B cell (primary cell): ENCODE measurements at regions not wholly inside any gene's neighbourhood (a gene's known extent, or its start where the extent isn't known, plus 50 kb on each side); places are given as distances from the start of the nearest gene placed in this dataset.

Experiments
- ATAC-seq: fragments of 200-7000 bp; cut with Tn5 transposase; one replicate; pipeline ENCODE4 v1.10.0; 2021; ENCODE audit warnings: low read depth, mild to moderate bottlenecking, moderate number of reproducible peaks, moderate library complexity
- CTCF ChIA-PET: fragments of 350-600 bp; sonication (Branson Sonifier 250); formaldehyde crosslinking; loops from one replicate; lab custom pipeline; 2021; ENCODE audit warnings: antibody characterized with exemption, inconsistent platforms; lab: Charles Lee
- POLR2A ChIA-PET: fragments of 350-600 bp; sonication (Branson Sonifier 250); formaldehyde crosslinking; loops from one replicate; lab custom pipeline; 2021; ENCODE audit warnings: antibody characterized with exemption; lab: Charles Lee
- DNase-seq: peaks from one replicate; pipeline ENCODE4 v3.0.0; 2013
- H2AFZ ChIP-seq: 2 replicates; pipeline ENCODE4 v1.6.1; 2012; ENCODE audit warnings: mild to moderate bottlenecking, low read depth, low read length; ENCODE audit not compliant: insufficient read depth, poor library complexity, severe bottlenecking
- H3K27ac ChIP-seq, 2 donors: 1 replicate in 1 of 2; 2 replicates in 1 of 2; pipeline ENCODE4 v1.5.1; 2012 to 2013; ENCODE audit warnings: low read length in 2 of 2, mild to moderate bottlenecking in 2 of 2, moderate library complexity in 1 of 2
- H3K27me3 ChIP-seq, 4 experiments: fragments of 200-600 bp in 1 of 4; sonication (generic) in 1 of 4; replicated peaks in 1 of 4; 1 replicate in 2 of 4; 2 replicates in 2 of 4; pipeline versions ENCODE4 v1.6.1 to v1.7.0; 2013 to 2016; ENCODE audit warnings: low read length in 3 of 4, mild to moderate bottlenecking in 2 of 4, mixed read lengths in 1 of 4, moderate library complexity in 1 of 4; ENCODE audit not compliant: insufficient read depth in 4 of 4, control insufficient read depth in 3 of 4; ENCODE audit errors: control extremely low read depth in 1 of 4
- H3K36me3 ChIP-seq, 2 experiments: replicated peaks in 1 of 2; 1 replicate in 1 of 2; 2 replicates in 1 of 2; pipeline versions ENCODE4 v1.6.1 to v1.7.1; 2013; ENCODE audit warnings: low read length in 1 of 2; ENCODE audit not compliant: insufficient read depth in 2 of 2, control insufficient read depth in 1 of 2; ENCODE audit errors: control extremely low read depth in 1 of 2, extremely low read depth in 1 of 2
- H3K4me1 ChIP-seq, 2 donors: fragments of 200-600 bp in 1 of 2; sonication (generic) in 1 of 2; 1 replicate in 1 of 2; 2 replicates in 1 of 2; pipeline versions ENCODE4 v1.5.1 to v1.6.1; 2013 to 2017; ENCODE audit warnings: low read length in 2 of 2; ENCODE audit not compliant: control insufficient read depth in 2 of 2, insufficient read depth in 2 of 2
- H3K4me2 ChIP-seq: replicated peaks from 2 replicates; pipeline ENCODE3; 2012; ENCODE audit warnings: mild to moderate bottlenecking, low read depth, low read length; ENCODE audit not compliant: poor library complexity, severe bottlenecking
- H3K4me3 ChIP-seq, 5 experiments: fragments of 200-600 bp in 1 of 5; sonication (generic) in 1 of 5; 1 replicate in 3 of 5; 2 replicates in 2 of 5; pipeline versions ENCODE4 v1.5.1 to v1.7.0; 2011 to 2016; ENCODE audit warnings: low read length in 4 of 5, mild to moderate bottlenecking in 4 of 5, low read depth in 2 of 5, control low read depth in 1 of 5, moderate library complexity in 1 of 5; ENCODE audit not compliant: insufficient read depth in 1 of 5; ENCODE audit errors: control extremely low read depth in 1 of 5, extremely low read depth in 1 of 5
- H3K79me2 ChIP-seq: fragments of 200-600 bp; sonication (generic); one replicate; pipeline ENCODE4 v1.6.0; 2016; ENCODE audit warnings: low read length; ENCODE audit not compliant: control insufficient read depth, insufficient read depth
- H3K9ac ChIP-seq: fragments of 200-600 bp; sonication (generic); 2 replicates; pipeline ENCODE4 v1.6.1; 2017; ENCODE audit warnings: mild to moderate bottlenecking, low read length, moderate library complexity
- H3K9me3 ChIP-seq, 3 donors: one replicate each; pipeline versions ENCODE4 v1.6.1 to v1.7.1; 2013; ENCODE audit warnings: low read length in 2 of 3; ENCODE audit not compliant: control insufficient read depth in 2 of 3, insufficient read depth in 1 of 3; ENCODE audit errors: control extremely low read depth in 1 of 3
- H4K20me1 ChIP-seq: 2 replicates; pipeline ENCODE4 v1.6.0; 2012; ENCODE audit warnings: mild to moderate bottlenecking, low read length; ENCODE audit not compliant: insufficient read depth, control insufficient read depth, poor library complexity, severe bottlenecking
- H3K27ac Mint-ChIP-seq: one replicate; pipeline ENCODE4 v1.8.0; 2021; ENCODE audit warnings: mixed read lengths
- H3K27me3 Mint-ChIP-seq: one replicate; pipeline ENCODE4 v1.8.0; 2021; ENCODE audit warnings: mixed read lengths
- H3K4me1 Mint-ChIP-seq: one replicate; pipeline ENCODE4 v1.8.0; 2021; ENCODE audit warnings: mixed read lengths
- H3K4me3 Mint-ChIP-seq: one replicate; pipeline ENCODE4 v1.8.0; 2021; ENCODE audit warnings: mixed read lengths
- H3K9me3 Mint-ChIP-seq: one replicate; pipeline ENCODE4 v1.8.0; 2022; ENCODE audit warnings: mixed read lengths; ENCODE audit not compliant: insufficient read depth
- CTCF ChIP-seq: fragments of 200-600 bp; IDR thresholded peaks from one replicate; pipeline ENCODE4 v1.8.0; 2022; ENCODE audit warnings: antibody characterized with exemption, mild to moderate bottlenecking
- EZH2 ChIP-seq: IDR thresholded peaks from 2 replicates; pipeline ENCODE4 v1.6.1; 2012; ENCODE audit warnings: borderline replicate concordance, low read depth, mild to moderate bottlenecking, moderate library complexity, low read length; ENCODE audit not compliant: insufficient read depth, poor library complexity, severe bottlenecking
- WGBS: methylation state at CpG from one replicate; pipeline ENCODE4 v1.1.5; 2013; ENCODE audit warnings: missing lambda C conversion rate; ENCODE audit not compliant: insufficient coverage; 5-methylcytosine and 5-hydroxymethylcytosine counted together
- intact Hi-C: fragments of 100-400 bp; cut with micrococcal nuclease; formaldehyde crosslinking; loops from one replicate; pipeline ENCODE4 v1.10.0; 2022

- Histone ChIP-seq H3K9me3 (peaks cover 0 to 4% (median 1%) of the 10 kb centered on the region in 3 donors), H3K4me2 (no peak overlapping the region), H3K36me3 (no peaks in the 10 kb centered on the region), H3K79me2 (no peaks in the 10 kb centered on the region), H3K4me3 (no peak overlapping the region), H4K20me1 (no peaks in the 10 kb centered on the region), H3K27ac (no peak overlapping the region), H3K4me1 (no peaks in the 10 kb centered on the region), H3K27me3 (no peaks in the 10 kb centered on the region), H3K9ac (no peak overlapping the region), H2AFZ (no peak overlapping the region)
- no CpG with 5 or more reads among the region's 2 CpGs for WGBS
- DNase-seq (no peak), ATAC-seq (no peak)
- no peak overlapping the region for H3K4me3 Mint-ChIP-seq
- no peak overlapping the region for H3K27ac Mint-ChIP-seq
- intact Hi-C loops = no loop called here
- ChIA-PET CTCF (no interaction called here), POLR2A (no interaction called here)
- no peaks in the 10 kb centered on the region for H3K4me1 Mint-ChIP-seq
- no peaks in the 10 kb centered on the region for H3K27me3 Mint-ChIP-seq
- no peaks in the 10 kb centered on the region for H3K9me3 Mint-ChIP-seq
- TF ChIP-seq EZH2 (no peak), CTCF (no peak)
Measured at GRCh38 chr13:105463011-105463501, 1072.4 kb downstream of the EFNB2 start.

DNA sequence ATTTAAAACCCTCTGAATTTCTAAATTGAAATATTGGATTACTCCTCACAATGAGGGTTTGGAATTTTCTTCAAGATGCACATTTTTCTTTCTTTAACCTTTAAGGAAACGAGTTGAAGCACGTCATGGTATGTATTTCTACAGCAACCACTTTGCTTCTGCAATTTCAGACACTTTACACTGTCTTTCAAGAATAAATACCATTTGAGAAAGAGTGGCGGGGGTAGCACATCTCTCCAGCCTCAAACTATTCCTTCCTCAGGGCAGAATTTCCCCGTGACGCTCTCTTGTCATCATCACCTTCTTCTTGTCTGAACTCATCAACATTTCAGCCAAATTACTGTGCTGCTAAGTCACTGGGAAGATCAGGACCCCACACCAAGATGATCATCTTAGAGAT lies 1073.4 kb downstream of the EFNB2 start:
- no peak overlapping the region for H3K4me3 Mint-ChIP-seq

More for the DNA sequence above, 1073.4 kb downstream of the EFNB2 start:
- H3K4me3 ChIP-seq = no peak overlapping the region
- Mint-ChIP-seq H3K27ac (no peak overlapping the region), H3K9me3 (no peaks in the 10 kb centered on the region), H3K4me1 (no peaks in the 10 kb centered on the region), H3K27me3 (no peaks in the 10 kb centered on the region)
- no peaks in the 10 kb centered on the region for H3K79me2 ChIP-seq
- H3K9ac ChIP-seq = no peak overlapping the region
- TF ChIP-seq EZH2 (no peak), CTCF (no peak)
- no peaks in the 10 kb centered on the region for H3K27me3 ChIP-seq
- no peaks in the 10 kb centered on the region for H3K4me1 ChIP-seq
- no peak for ATAC-seq
- no peak overlapping the region for H3K4me2 ChIP-seq
- no peak for DNase-seq
- H2AFZ ChIP-seq = no peak overlapping the region
- WGBS = 87% methylated on average over 5 of the region's 5 CpGs
- no peaks in the 10 kb centered on the region for H4K20me1 ChIP-seq
- ChIA-PET POLR2A (no interaction called here), CTCF (no interaction called here)
- peaks cover 0 to 1% (median 0%) of the 10 kb centered on the region in 3 donors for H3K9me3 ChIP-seq
- intact Hi-C loops = no loop called here
- H3K27ac ChIP-seq = no peak overlapping the region
- no peaks in the 10 kb centered on the region for H3K36me3 ChIP-seq
